Panc1 (cell line): ENCODE measurements at regions not wholly inside any gene's neighbourhood (a gene's known extent, or its start where the extent isn't known, plus 50 kb on each side); places are given as distances from the start of the nearest gene placed in this dataset.

ENCODE experiments used
- ATAC-seq: fragments of 200-7000 bp; cut with Tn5 transposase; 2 replicates; pipeline ENCODE4 v1.9.1; 2020; ENCODE audit warnings: mild to moderate bottlenecking, moderate library complexity
- BruUV-seq: library from RNA; stranded (reverse); fragments of 400-500 nt; replicated peaks from 2 replicates; lab custom pipeline; 2021; lab: Mats Ljungman, UMichigan
- CTCF ChIA-PET: fragments of 300-600 bp; sonication (Branson Sonifier 250); formaldehyde crosslinking; loops from one replicate; lab custom pipeline; 2022; ENCODE audit warnings: antibody characterized with exemption; lab: Charles Lee
- POLR2A ChIA-PET: fragments of 300-600 bp; sonication (Branson Sonifier 250); formaldehyde crosslinking; loops from one replicate; lab custom pipeline; 2022; ENCODE audit warnings: antibody characterized with exemption; lab: Charles Lee
- DNase-seq: peaks from one replicate; pipeline ENCODE4 v3.0.0-alpha.2; 2010; ENCODE audit warnings: low read depth, low spot score
- H3K27ac ChIP-seq: 2 replicates; pipeline ENCODE4 v1.5.1; 2011; ENCODE audit warnings: mild to moderate bottlenecking, low read length, inconsistent platforms
- H3K27me3 ChIP-seq: fragments of 200-500 bp; sonication (Bioruptor generic); 2 replicates; pipeline ENCODE4 v1.6.0; 2014; ENCODE audit warnings: low read length, inconsistent platforms; ENCODE audit not compliant: control insufficient read depth, insufficient read depth
- H3K36me3 ChIP-seq: fragments of 200-500 bp; sonication (Bioruptor generic); 2 replicates; pipeline ENCODE4 v1.5.1; 2014; ENCODE audit warnings: inconsistent platforms, mild to moderate bottlenecking, low read length, moderate library complexity; ENCODE audit not compliant: control insufficient read depth, insufficient read depth
- H3K4me1 ChIP-seq: 2 replicates; pipeline ENCODE4 v1.5.1; 2011; ENCODE audit warnings: inconsistent platforms, mild to moderate bottlenecking, low read length, moderate library complexity; ENCODE audit not compliant: control insufficient read depth, insufficient read depth
- H3K4me3 ChIP-seq, 2 experiments: 2 replicates each; pipeline ENCODE4 v1.5.1; 2011 to 2012; ENCODE audit warnings: low read depth in 2 of 2, low read length in 2 of 2, mild to moderate bottlenecking in 2 of 2, inconsistent platforms in 1 of 2, moderate library complexity in 1 of 2
- H3K9me3 ChIP-seq: fragments of 200-500 bp; sonication (Bioruptor generic); 2 replicates; pipeline ENCODE4 v1.5.1; 2014; ENCODE audit warnings: low read depth, mild to moderate bottlenecking, inconsistent platforms, low read length, moderate library complexity; ENCODE audit not compliant: control insufficient read depth, insufficient read depth
- CTCF ChIP-seq: fragments of 450-650 bp; IDR thresholded peaks from 2 replicates; pipeline ENCODE4 v1.5.1; 2017; ENCODE audit warnings: mild to moderate bottlenecking
- POLR2AphosphoS5 ChIP-seq: IDR thresholded peaks from 2 replicates; pipeline ENCODE4 v1.6.1; 2012; ENCODE audit warnings: mild to moderate bottlenecking, low read depth, low read length, moderate library complexity
- REST ChIP-seq, 2 experiments: IDR thresholded peaks; 2 replicates each; pipeline ENCODE4 v1.6.1; 2011 to 2012; ENCODE audit warnings: low read depth in 2 of 2, control low read depth in 1 of 2, low read length in 1 of 2, mild to moderate bottlenecking in 1 of 2, moderate library complexity in 1 of 2; ENCODE audit not compliant: insufficient read depth in 1 of 2
- SIN3A ChIP-seq: IDR thresholded peaks from 2 replicates; pipeline ENCODE4 v1.6.1; 2012; ENCODE audit warnings: low read depth, mild to moderate bottlenecking, low read length, moderate library complexity, borderline replicate concordance; ENCODE audit not compliant: insufficient read depth
- TCF7L2 ChIP-seq: IDR thresholded peaks from 2 replicates; pipeline ENCODE4 v1.6.1; 2011; ENCODE audit warnings: mild to moderate bottlenecking, low read depth, low read length, inconsistent platforms
- in situ Hi-C: cut with HindIII; loops from 2 replicates; pipeline ENCODE4 v1.10.0; 2016; ENCODE audit warnings: low sequenced_read_pairs, low pct_unique_long_range_greater_than_20kb
- intact Hi-C: fragments of 100-400 bp; cut with micrococcal nuclease; formaldehyde crosslinking; loops from one replicate; pipeline ENCODE4 v1.10.0; 2022; ENCODE audit not compliant: unreplicated experiment

GRCh38 chr2:64223055-64223454 lies 78.8 kb upstream of the PELI1 start:
- Histone ChIP-seq H3K36me3 (no peaks in the 10 kb centered on the region), H3K27me3 (peaks cover 33% of the 10 kb centered on the region), H3K4me1 (peaks cover 6% of the 10 kb centered on the region; the same call in 1 of the 2 replicates), H3K4me3 (no peak overlapping the region), H3K27ac (no peak overlapping the region), H3K9me3 (no peaks in the 10 kb centered on the region)
- ChIA-PET POLR2A (no interaction called here), CTCF (no interaction called here)
- no peak for ATAC-seq
- no peak for DNase-seq
- intact Hi-C loops, result no loop called here
- no TSS peak for BruUV-seq
- in situ Hi-C loops, result no loop called here
- TF ChIP-seq REST (IDR thresholded peaks at IDR 0.05; ENCODE audit: insufficient read depth in 1 of 2, low read depth in 2 of 2, low read length in 1 of 2) (no peak), SIN3A (no peak), TCF7L2 (no peak), CTCF (no peak), POLR2AphosphoS5 (no peak)

- in situ Hi-C loops (no loop called here), intact Hi-C loops (no loop called here)
- POLR2A ChIA-PET, result no interaction called here
- peaks cover 32% of the 10 kb centered on the region for H3K27me3 ChIP-seq
- H3K36me3 ChIP-seq, result no peaks in the 10 kb centered on the region
- peaks cover 6% of the 10 kb centered on the region; the same call in 1 of the 2 replicates for H3K4me1 ChIP-seq
- ATAC-seq (no peak), DNase-seq (no peak)
- no peak overlapping the region for H3K4me3 ChIP-seq
- H3K27ac ChIP-seq, result no peak overlapping the region
- BruUV-seq, result no TSS peak
- no peaks in the 10 kb centered on the region for H3K9me3 ChIP-seq
- CTCF ChIA-PET, result no interaction called here
- TF ChIP-seq TCF7L2 (no peak), CTCF (no peak)
These were observed 81.3 kb upstream of the PELI1 start for GRCh38 chr2:64225491-64225890.

GRCh38 chr2:64226611-64227010 lies 82.4 kb upstream of the PELI1 start:
- peaks cover 6% of the 10 kb centered on the region; the same call in 1 of the 2 replicates for H3K4me1 ChIP-seq
- DNase-seq (no peak), ATAC-seq (no peak)
- peaks cover 31% of the 10 kb centered on the region for H3K27me3 ChIP-seq
- no peaks in the 10 kb centered on the region for H3K36me3 ChIP-seq
- no peak overlapping the region for H3K27ac ChIP-seq
- in situ Hi-C loops (no loop called here), intact Hi-C loops (no loop called here)
- POLR2A ChIA-PET, result no interaction called here
- H3K9me3 ChIP-seq, result no peaks in the 10 kb centered on the region
- no peak overlapping the region for H3K4me3 ChIP-seq
- no TSS peak for BruUV-seq
- TF ChIP-seq CTCF (no peak), REST (IDR thresholded peaks at IDR 0.05; ENCODE audit: insufficient read depth in 1 of 2, low read depth in 2 of 2, low read length in 1 of 2) (no peak), TCF7L2 (no peak), SIN3A (no peak), POLR2AphosphoS5 (no peak)
- CTCF ChIA-PET, result no interaction called here
